Stimulated activated CD8-positive, alpha-beta memory T cell treated with anti-CD3 and anti-CD28 coated beads, Interleukin-15, amount 100 ng/mL, for 48 hours (primary cell): ENCODE measurements at regions not wholly inside any gene's neighbourhood (a gene's known extent, or its start where the extent isn't known, plus 50 kb on each side); places are given as distances from the start of the nearest gene placed in this dataset.

Source experiments
- DNase-seq, 2 donors: peaks; one replicate each; pipeline ENCODE4 v3.0.0-alpha.2; 2020; ENCODE audit warnings: low read depth in 2 of 2

DNA sequence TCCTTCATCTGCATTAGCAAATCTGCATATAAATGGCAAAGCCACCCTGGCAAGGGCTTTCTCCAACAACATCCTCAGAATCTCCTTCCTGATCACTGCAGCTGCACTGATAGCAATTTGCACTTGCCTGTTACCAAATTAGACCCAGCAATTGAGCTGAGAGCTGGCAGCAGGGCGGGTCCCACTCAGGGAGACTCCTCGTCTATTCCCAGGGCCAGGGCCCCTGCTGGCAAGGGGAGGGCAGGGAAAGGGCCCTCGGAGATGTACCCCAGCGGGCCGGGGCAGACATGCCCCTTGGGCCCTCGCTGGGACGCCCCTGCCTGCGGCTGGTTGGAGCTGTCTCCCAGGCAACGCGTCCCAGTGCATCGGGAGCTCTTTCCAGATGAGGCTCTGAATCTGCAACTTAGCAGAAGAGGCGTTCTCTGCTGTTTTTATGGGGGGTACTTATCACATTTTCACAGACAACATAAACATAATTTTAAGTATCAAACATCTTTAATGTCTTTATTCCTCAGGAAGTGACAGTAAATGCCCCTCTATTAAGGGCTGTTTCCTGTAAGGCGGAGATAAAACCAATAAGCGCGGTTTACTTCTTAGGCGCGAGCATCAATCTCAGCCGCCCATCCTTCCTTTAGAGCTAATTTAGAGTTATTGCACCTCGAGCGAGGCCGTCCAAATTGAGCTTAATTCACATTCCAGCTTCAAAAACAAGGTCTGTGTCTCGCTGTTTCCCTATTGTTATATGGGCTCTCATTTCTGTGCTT, 249.0 kb upstream of the PPP2R2D start:
- no peak for DNase-seq

DNA sequence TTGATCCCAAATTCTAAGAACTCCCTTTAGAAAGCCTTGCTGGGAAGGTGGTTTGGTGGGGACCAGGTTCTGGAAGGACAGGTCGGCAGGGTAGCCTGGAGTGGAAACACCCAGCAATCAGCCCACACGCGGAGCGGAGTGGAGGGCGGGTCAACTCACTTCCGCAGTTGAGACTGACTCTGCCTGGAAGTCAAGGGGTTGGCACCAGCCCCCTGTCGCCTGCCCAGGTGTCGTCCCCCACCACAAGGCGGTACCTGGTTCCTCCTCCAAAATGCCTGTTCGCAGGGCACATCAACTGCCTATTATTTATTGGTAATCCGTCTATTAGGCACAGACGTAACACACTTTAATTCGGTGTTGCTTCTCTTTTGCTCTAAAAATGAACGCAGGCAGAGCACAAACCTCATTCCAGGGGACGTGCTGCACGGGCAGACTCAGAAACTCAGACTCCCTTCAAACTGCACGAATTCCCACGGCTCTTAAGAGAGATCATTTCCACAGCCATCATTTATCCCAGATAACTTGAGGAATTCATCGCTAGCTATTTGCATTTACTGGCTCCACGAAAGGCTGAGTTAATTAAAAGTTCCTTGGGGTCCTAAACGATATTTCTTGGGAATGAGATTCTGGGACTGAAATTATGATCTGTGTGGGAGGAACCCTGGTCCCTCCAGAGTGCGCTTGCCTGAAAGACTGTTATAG, 248.2 kb upstream of the PPP2R2D start:
- DNase-seq, result no peak

DNA sequence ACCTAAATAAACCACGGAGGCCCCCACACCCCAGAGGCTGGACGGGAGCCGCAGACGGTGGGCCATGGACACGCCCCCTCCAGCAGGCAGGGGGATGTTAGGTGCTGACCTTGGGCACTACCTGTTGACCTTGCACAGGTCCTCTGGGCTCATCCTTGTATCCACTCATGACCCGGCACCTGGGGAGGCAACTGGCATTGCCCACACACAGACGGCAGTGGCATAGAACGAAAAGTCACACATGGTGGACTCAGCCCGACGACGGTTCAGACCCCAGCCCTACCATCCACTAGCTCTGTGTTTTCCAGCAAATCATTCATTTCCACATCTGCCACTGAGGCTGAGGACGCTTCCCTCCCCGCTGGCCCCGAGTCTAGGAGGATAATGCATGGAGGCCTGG, 247.7 kb upstream of the PPP2R2D start:
- no peak for DNase-seq

DNA sequence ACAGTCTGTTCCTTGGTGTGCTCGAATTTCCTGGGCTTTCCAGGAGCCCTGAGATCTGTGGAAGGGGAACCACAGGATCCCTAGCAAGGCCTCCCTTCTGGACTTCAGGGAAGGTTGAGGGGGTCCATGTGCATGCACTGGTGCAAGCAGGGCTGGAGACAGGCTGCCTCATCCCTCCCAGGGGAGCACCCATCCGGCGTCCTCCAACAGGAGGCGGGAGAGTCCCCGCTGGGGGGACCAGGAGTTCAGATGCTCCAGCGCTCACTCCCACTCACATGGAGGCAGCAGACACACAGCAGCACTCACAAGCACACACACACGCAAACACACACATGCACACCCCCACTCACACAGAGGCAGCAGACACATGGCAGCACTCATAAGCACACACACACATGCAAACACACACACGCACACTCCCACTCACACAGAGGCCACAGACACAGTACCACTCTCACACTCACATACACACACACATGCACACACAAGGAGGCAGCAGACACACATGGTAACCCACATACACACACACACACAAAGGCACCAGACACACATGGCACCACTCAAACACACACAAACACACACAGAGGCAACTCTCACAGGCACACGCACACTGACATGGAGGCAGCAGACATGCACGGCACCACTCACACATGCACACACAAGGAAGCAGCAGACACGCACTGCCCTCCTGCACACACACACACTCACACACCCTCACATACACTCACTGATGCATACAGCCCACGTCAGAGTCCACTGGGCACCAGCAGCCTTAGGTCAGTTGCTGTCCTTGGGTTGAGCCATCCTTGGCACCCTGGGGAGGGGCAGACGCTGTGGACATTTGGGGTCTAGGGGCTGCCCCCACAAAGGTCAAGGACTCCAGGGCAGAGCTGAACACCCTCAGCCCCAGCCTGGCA, 247.0 kb upstream of the PPP2R2D start:
- DNase-seq, result no peak

DNA sequence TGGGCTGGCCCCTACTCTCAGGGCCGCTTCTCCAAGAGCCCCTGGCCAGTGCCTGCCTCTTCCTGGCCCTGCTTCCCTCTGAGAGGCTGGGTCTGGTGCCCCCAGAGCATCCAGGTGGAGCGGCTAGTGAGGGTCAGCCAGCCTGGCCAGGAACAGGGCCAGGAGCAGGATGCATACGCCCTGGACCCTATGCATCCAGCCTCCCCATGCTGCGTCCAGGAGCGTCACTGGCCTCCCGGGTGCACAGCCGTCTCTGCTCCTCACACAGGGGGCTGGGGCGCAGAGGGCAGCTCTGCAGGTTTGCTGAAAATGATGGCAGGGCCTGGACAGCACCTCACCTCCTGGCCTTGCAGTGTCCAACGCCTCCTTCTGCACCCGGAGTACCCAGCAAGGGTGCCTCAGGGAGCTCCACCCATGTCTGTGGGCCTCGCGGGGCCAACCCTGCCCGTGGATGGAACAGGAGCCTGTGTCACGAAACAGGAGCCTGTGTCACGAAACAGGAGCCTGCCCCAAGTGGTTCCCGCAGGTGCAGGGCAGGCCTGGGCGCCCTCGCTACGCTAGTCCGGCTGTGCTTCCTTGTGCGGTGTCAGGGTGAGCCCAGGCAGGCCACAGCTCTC, 246.2 kb upstream of the PPP2R2D start:
- no peak for DNase-seq

DNA sequence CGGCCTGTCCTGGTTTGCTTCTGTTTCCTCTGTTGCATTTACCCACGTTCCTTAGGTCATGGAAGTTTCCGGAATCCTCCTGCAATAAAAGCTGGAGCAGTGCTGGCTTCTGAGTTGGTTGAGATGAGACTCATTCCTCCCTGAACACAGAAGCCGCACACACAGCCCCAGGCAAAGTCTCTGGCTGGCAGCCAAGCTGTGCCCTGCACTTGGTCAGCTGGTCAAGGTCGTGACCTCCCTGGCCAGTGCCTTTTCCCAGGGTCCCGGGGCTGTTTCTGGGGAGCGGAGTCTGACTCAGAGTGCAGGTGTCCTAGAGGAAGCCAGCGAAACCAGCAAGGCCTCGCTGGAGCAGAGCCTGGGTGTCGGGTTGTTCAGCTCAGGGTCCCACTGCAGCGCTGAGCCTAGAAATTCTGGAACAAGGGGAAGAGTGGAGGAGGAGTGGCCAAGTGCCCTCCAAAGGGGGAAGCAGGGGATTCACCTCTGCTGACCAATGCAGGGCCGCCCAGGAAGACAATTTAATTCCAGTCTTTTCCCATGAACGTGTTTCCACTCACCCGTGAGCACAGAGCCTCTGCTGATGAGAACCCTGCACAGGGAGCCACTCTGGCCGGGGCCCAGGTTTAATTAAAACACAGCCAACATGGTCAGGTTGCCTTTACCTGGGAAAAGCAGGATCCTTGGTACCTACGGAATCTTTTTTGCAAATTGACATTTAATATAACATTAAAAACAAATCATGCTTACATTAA, 245.5 kb upstream of the PPP2R2D start:
- DNase-seq, result no peak

DNA sequence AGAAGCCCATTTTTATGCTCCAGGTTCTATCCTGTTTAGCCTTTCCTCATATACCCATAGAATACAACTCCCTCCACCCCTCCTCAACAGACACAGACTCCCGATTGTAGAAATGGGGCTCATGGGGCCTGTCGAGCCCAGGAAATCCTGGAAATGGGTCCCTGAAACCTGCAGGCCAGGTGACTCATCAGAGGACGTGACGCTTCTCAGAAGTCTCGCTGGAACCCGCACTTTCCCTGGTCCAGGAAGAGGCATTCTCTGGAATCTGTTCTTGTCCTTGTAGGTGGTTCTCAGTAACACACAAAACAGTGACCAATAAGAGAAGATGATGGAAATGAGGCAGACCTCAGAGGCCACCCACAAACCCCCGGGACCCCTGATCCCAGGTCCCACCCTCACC, 244.8 kb upstream of the PPP2R2D start:
- no peak for DNase-seq

DNA sequence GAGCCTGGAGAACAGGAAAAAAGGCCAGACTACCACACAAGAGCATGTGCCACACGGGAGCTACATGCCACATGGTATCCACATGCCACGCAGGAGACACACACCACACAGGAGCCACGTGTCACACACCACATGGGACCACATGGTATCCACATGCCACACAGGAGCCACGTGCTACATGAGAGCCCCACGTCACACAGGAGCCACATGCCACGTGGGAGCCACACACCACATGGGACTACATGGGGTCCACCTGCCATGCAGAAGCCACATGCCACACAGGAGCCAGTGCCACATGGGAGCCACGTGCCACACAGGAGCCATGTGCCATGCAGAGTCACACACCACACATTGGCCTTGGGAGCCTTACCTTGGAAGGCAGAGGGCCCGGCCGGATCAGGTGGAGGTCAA, 244.4 kb upstream of the PPP2R2D start:
- no peak for DNase-seq

DNA sequence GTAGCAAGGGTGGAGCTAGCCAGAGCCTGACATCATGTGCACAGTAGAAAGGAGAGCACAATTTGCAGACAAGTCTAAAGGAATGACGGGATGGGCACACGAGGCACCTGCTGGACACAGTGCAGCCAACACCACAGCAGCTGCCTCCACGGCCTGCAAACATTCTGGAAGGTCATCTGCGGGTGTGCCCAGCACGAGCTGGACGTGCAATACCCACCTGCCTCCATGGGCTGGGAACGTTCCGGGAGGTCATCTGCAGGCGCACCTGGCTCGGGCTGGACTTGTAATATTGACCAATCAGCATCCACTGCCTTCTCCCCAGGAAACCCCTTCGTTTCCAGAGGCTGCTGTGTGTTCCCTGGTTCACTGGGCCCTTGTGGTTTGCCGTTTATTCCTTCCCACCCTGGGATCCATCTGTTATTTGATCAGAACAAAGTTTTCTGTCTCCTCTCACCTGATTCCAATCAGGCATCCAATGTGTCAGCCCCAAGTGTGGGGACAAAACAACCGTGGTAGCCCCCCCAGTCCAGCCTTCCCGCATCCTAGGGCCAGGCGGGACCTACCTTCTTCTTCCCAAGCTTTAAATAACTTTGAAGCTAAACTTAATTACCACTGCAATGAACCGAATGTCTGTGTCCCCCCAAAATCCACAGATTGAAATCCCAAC, 243.4 kb upstream of the PPP2R2D start:
- DNase-seq, result no peak

DNA sequence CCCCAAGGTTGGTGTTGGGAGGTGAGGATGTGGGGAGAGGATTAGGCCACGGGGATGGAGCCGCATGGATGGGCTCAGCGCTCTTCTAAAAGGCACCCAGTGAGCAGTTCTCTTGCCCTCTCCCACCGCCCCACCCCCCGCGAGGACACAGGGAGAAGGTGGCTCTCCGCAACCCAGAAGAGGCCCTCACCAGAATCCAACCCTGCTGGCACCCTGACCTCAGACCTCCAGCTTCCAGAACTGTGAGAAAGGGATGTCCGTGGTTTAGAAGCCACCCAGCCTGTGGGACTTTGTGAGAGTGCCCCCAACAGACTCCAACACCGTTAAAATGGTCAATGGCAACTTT, 242.8 kb upstream of the PPP2R2D start:
- DNase-seq, result no peak

DNA sequence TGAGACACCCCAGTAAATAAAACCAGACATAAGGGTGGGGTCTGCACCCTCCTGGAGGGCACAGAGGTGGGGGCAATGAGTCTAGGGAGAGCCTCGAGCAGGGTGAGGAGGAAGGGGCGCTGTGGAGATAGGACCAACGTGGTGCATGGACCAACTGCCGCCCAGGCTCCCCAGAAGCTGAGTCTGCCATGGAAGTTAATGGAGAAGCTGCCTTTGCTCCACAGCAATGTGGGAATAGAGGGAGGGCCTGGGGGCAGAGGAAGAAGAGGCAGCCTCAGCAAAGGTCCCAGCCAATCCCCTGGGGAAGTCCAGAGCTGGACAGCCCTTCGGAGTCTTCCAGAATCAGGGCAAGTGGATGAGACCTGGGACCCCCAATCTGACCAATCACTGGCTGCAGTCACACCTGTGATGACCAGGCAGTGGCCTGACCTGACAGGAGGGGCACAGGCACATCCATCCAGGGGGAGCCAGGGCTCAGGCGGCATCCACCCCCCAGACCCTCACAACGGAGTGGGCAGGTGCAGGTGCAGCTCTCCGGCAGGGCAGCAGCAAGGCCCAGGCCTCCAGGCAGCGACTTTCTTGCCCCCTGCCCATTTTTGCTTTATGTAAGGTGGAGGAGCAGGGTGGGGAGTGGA, 242.2 kb upstream of the PPP2R2D start:
- DNase-seq, result no peak

DNA sequence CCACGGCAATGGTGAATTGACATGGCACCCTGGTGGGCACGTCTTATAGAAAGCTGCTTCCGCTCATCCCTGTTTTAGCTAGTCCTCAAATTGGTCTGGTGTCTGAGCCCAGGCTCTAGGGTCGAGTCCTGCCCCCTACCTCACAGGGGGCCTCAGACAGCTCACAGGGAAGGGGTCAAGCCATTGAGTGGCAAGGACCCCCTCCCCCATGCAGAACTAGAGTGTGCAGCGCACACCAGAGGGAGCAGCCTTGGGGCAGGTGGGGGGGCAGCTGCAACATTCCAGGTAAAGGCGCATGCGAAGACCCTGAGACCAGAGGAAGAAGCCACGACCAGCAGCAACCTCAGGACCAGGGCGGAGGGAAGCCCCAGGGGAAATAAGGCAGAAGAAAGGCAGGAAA, 240.4 kb upstream of the PPP2R2D start:
- no peak for DNase-seq

DNA sequence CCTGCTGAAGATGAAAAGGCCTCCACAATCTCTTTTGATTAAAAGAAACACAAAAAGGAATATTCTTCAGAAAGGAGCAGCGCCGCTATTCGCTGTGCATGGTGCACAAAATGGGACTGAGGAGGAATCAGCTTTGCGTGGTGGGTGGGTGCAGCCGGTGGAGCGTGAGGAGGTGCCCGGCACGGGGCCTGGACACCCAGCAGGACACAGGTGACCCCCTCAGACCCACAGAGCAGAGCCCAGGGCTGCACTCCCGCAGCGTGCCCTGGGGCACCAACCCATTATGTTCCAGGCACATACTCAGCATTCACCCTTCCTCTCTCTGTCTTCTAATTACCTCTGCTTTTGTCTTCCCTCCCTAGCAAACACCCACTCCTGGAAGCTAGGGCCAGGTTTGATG, 238.0 kb upstream of the PPP2R2D start:
- DNase-seq, result no peak

DNA sequence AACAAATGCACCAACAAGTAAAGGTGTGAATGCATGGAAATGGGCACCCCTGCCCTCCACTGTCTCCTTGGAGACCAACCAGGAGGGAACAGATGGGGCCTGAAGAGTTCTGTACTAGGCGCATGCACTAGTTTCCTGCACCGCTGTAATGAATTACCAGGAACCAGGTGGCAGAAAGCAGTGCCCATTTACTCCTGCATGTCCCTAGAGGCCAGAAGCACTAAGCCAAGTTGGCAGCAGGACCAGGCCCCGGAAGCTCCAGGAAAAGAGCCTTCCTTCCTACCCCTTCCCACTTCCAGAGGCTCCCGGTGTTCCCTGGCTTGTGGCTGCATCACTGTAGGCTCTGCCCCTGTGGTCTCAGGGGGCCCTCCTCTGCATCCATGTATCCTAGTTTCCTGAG, 237.5 kb upstream of the PPP2R2D start:
- no peak for DNase-seq

DNA sequence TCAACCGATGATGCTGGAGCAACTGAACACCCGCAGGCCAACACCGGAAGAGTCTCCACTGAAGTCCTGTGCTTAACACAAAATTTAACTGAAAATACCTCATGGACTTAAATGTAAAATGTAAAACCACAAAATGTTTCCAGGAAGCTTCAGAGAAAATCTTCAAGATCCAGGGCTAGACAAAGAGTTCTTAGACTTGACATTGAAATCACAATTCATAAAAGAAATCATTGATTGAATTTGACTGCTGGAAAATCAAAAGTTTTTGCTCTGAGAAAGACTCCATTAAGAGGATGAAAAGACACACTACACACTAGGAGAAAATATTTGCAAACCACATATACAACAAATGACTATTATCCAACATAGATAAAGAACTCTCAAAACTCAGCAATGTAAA, 234.7 kb upstream of the PPP2R2D start:
- DNase-seq, result no peak

DNA sequence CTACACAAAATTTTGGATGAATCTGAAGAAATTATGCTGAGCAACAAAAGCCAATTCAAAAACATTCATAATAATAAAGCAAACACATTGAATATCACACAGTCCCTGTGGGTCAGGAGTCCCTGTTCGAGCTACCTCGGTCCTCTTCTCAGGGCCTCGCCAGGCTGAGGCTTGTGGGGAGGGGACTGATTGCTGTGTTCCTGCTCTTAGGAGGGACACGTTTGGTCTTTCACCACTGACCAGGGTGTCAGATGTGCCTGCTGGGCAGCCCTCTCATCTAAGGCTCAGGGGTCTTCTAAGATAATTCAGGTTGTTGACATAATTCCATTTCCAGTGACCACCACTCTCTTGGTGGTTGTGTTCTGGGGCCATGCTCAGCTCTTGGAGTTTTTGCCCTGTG, 233.8 kb upstream of the PPP2R2D start:
- no peak for DNase-seq

DNA sequence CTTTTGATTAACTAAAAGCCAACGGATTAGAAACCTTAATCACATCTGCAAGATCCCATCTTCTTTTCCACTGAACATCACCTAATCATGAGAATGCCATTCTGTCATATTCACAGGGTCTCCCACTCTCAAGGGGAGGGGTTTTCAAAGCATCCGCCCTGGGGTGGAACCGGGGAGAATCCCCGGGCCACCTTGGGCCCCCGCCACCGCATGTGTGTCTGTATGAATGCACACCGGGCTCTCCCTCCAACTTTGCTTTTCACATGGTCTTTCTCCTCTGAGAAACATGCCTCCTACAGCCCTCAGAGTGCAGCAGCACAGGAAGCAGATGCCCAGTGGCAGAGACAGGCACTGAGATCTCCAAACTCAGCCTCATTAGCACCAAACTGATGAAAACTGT, 233.2 kb upstream of the PPP2R2D start:
- DNase-seq, result no peak

DNA sequence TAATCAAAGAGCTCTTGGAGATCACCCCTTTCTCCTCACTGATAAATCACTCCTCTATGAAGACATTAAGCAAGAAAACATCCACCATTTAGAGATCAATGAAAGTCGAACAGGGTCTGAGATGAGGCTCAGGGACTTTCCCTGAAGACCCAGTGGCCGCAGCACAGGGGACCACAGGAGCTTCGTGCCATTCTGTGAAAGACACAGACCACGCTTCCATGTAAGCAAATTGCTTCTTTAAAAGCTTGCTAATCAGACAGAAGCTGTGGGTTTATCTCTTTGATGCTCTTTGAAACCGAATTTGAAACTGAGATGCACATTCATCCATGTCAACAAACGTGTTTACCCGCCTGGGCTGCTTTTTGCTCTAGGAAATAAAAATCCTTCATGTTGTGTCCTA, 231.9 kb upstream of the PPP2R2D start:
- DNase-seq, result no peak

DNA sequence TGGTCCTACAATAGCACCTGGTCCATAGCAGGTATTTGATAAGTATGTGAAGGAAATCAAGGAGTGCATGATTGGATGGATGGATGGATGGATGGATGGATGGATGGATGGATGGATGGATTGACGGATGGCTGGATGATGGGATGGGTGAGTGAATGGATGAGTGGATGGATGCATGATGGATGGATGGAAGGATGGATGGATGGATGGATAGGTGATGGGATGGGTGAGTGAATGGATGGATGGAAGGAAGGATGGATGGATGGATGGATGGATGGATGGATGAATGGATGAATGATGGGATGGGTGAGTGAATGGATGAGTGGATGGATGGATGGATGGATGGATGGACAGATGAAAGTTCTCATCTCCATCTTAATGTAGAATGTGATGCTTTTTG, 231.0 kb upstream of the PPP2R2D start:
- no peak for DNase-seq

DNA sequence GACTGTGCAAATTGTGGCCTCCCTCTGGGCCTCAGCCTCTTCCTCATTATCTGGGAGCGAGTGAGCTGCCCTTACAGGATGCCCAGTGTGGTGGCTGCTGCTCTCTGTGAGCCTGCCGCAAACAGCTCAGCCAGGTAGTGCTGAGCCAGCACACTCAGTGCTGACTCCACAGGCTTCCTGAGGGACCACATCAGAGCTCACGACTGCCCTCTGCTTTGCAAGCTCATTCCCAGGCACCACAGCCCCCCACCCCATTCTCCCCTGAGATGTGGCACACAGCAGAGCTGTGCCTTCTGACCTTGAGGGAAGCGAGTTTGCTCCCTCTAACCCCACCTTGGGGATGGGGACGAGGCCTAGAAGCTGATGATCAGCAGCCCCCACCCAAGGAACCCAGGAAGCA, 230.5 kb upstream of the PPP2R2D start:
- no peak for DNase-seq
